GM12892 (cell line): ENCODE measurements at regions not wholly inside any gene's neighbourhood (a gene's known extent, or its start where the extent isn't known, plus 50 kb on each side); places are given as distances from the start of the nearest gene placed in this dataset.

ENCODE experiments used
- POLR2A ChIP-seq: IDR thresholded peaks from 2 replicates; pipeline ENCODE4 v1.6.1; 2011; ENCODE audit warnings: low read depth, low read length, control low read depth
- POLR2AphosphoS5 ChIP-seq: IDR thresholded peaks from 2 replicates; pipeline ENCODE4 v1.6.1; 2011; ENCODE audit warnings: low read depth, low read length, control low read depth
- TAF1 ChIP-seq: IDR thresholded peaks from 2 replicates; pipeline ENCODE4 v1.6.1; 2011; ENCODE audit warnings: low read depth, mild to moderate bottlenecking, control low read depth, low read length, borderline replicate concordance

DNA sequence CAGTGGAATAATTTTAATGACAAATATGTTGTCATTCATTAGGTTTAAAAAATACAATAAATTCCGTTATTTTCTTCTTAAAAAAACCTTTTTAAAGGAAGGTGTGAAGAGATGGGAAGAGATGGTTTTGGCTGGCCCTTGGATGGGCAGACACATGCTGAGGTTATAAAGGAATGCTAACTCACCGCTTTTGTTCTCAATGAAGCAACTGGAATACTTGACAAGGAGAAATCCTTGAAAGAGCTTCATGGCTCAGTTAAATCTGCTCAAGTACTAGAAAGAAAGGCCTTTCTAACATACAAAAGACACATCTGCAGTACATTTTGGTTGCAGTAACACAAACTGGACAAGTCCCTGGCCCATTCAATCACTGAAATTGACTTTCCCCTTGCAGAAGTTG, 158.3 kb upstream of the KCNJ16 start:
- TF ChIP-seq POLR2A: no peak
- no peak for TF ChIP-seq POLR2AphosphoS5
- TF ChIP-seq TAF1: no peak
